ENCODE measurements at regions not wholly inside any gene's neighbourhood (a gene's known extent, or its start where the extent isn't known, plus 50 kb on each side); places are given as distances from the start of the nearest gene placed in this dataset.

- no peaks in the 10 kb centered on the region for H3K4me1 ChIP-seq
- DNase-seq, result peak; percentile 58 to 65
- H3K27ac ChIP-seq, result peak overlapping the region; percentile 7 to 57 (median 13)
- TF ChIP-seq POLR2A (IDR thresholded peaks at IDR 0.05) (no peak), CTCF (IDR thresholded peaks at IDR 0.05) (peak in 4 of 6 experiments; percentile 41 to 49 (median 44))
- WGBS, 2 donors, result 1 to 7% methylated on average over 24 to 34 of the region's 34 CpGs
- peak overlapping the region in 2 of 3 donors; percentile 7 to 32 for H3K4me3 ChIP-seq (replicated peaks in 1 of 3)
- no peaks in the 10 kb centered on the region for H3K27me3 ChIP-seq
- intact Hi-C loops (cut with DNase I), result no loop called here
- H3K36me3 ChIP-seq, result no peaks in the 10 kb centered on the region
- no peaks in the 10 kb centered on the region for H3K9me3 ChIP-seq
Observed at GRCh38 chr6:27157459-27158315, 89.8 kb upstream of the PRSS16 start.

DNA sequence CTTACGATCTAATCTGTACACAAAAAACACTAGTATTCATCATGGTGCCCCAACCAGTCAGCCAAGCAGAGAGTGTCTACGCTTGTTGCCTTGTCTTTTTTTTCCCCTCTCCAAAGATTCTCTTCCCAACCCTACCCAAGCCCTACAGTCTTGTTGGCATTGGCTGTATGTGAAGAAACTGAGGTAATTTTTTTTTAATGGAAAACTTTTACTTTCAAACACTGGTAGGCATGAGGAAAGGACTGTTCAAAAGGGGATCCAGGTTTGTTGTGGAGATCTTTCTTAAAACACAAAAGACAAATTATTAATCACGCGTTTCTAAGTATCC, 89.2 kb upstream of the PRSS16 start:
- WGBS, 2 donors, result 72 to 76% methylated on average over 4 of the region's 4 CpGs
- no peak for DNase-seq
- TF ChIP-seq CTCF (IDR thresholded peaks at IDR 0.05) (no peak), POLR2A (IDR thresholded peaks at IDR 0.05) (no peak)
- H3K4me1 ChIP-seq, result no peaks in the 10 kb centered on the region
- no peaks in the 10 kb centered on the region for H3K36me3 ChIP-seq
- H3K27ac ChIP-seq, result no peak overlapping the region
- H3K9me3 ChIP-seq, result no peaks in the 10 kb centered on the region
- no peak overlapping the region for H3K4me3 ChIP-seq (replicated peaks in 1 of 3)
- intact Hi-C loops (cut with DNase I), result no loop called here
- no peaks in the 10 kb centered on the region for H3K27me3 ChIP-seq

- intact Hi-C loops (cut with DNase I), result no loop called here
- H3K4me3 ChIP-seq (replicated peaks in 1 of 3), result no peak overlapping the region
- H3K27me3 ChIP-seq, result no peaks in the 10 kb centered on the region
- no peak for DNase-seq
- 90 to 99% methylated on average over 2 of the region's 2 CpGs for WGBS, 2 donors
- H3K36me3 ChIP-seq, result no peaks in the 10 kb centered on the region
- no peak overlapping the region for H3K27ac ChIP-seq
- H3K9me3 ChIP-seq, result no peaks in the 10 kb centered on the region
- no peak for TF ChIP-seq CTCF (IDR thresholded peaks at IDR 0.05)
- no peak for TF ChIP-seq POLR2A (IDR thresholded peaks at IDR 0.05)
- no peaks in the 10 kb centered on the region for H3K4me1 ChIP-seq
Observed at GRCh38 chr6:27159725-27160124, 87.8 kb upstream of the PRSS16 start.

- no peaks in the 10 kb centered on the region for H3K9me3 ChIP-seq
- no peak overlapping the region for H3K4me3 ChIP-seq (replicated peaks in 1 of 3)
- no peaks in the 10 kb centered on the region for H3K36me3 ChIP-seq
- no peaks in the 10 kb centered on the region for H3K4me1 ChIP-seq
- no peak overlapping the region for H3K27ac ChIP-seq
- WGBS, 2 donors, result 38 to 46% methylated on average over 1 of the region's 1 CpG
- intact Hi-C loops (cut with DNase I), result no loop called here
- no peak for DNase-seq
- H3K27me3 ChIP-seq, result no peaks in the 10 kb centered on the region
- TF ChIP-seq CTCF (IDR thresholded peaks at IDR 0.05), result no peak
- TF ChIP-seq POLR2A (IDR thresholded peaks at IDR 0.05), result no peak
Observed at GRCh38 chr6:27161115-27161514, 86.4 kb upstream of the PRSS16 start.

DNA sequence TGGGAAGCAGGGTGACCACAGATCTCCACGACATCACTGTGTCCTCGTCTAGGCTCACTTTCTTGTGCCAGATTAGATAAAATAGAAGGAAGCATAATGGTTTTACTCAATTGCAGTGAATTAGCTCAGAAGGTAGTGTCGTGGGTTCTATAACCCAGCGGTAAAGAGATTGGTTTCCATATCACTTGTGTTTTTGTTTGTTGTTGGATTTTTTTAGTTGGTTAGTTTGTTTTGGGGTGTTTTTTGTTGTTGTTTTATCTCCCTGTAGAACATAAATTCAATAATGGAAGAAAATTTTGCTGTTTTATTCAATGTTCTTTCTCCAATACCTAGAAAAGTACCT, 85.9 kb upstream of the PRSS16 start:
- H3K27ac ChIP-seq, result no peak overlapping the region
- DNase-seq, result no peak
- WGBS, 2 donors, result 59 to 64% methylated on average over 4 of the region's 4 CpGs
- no peak overlapping the region for H3K4me3 ChIP-seq (replicated peaks in 1 of 3)
- H3K36me3 ChIP-seq, result no peaks in the 10 kb centered on the region
- TF ChIP-seq POLR2A (IDR thresholded peaks at IDR 0.05), result no peak
- no peak for TF ChIP-seq CTCF (IDR thresholded peaks at IDR 0.05)
- intact Hi-C loops (cut with DNase I), result no loop called here
- H3K4me1 ChIP-seq, result no peaks in the 10 kb centered on the region
- no peaks in the 10 kb centered on the region for H3K9me3 ChIP-seq
- H3K27me3 ChIP-seq, result no peaks in the 10 kb centered on the region

Measured in thyroid gland (tissue), 4 donors.